ENCODE measurements at regions not wholly inside any gene's neighbourhood (a gene's known extent, or its start where the extent isn't known, plus 50 kb on each side); places are given as distances from the start of the nearest gene placed in this dataset.

- TF ChIP-seq YY1 (IDR thresholded peaks at IDR 0.05; ENCODE audit: borderline replicate concordance in 1 of 3, control insufficient read depth in 1 of 3, extremely low read depth in 1 of 3, insufficient read depth in 3 of 3, insufficient read length in 1 of 3, insufficient replicate concordance in 2 of 3, low read depth in 1 of 3, low read length in 2 of 3) (no peak), FOS (IDR thresholded peaks at IDR 0.05; ENCODE audit: extremely low read depth, insufficient read length) (no peak), SOX6 (IDR thresholded peaks at IDR 0.05) (no peak), SNAPC5 (CRISPR knock-in tag; IDR thresholded peaks at IDR 0.05) (no peak), RUNX1 (IDR thresholded peaks at IDR 0.05; ENCODE audit: low read depth) (no peak), ZKSCAN1 (IDR thresholded peaks at IDR 0.05; ENCODE audit: low read depth, low read length) (no peak), ZNF561 (CRISPR knock-in tag; conservative IDR thresholded peaks at IDR 0.05) (no peak), CBX3 (IDR thresholded peaks at IDR 0.05; ENCODE audit: borderline replicate concordance in 1 of 2, low read length in 2 of 2) (no peak), NRF1 (conservative IDR thresholded peaks at IDR 0.05 in 1 of 2, IDR thresholded peaks at IDR 0.05 in 1 of 2) (no peak), ZNF584 (CRISPR knock-in tag; IDR thresholded peaks at IDR 0.05; ENCODE audit: low read depth) (no peak), CTCF (IDR thresholded peaks at IDR 0.05 in 2 of 3, conservative IDR thresholded peaks at IDR 0.05 in 1 of 3; ENCODE audit: insufficient read depth in 2 of 3, low read depth in 1 of 3, low read length in 3 of 3) (no peak), CAMTA2 (CRISPR knock-in tag; conservative IDR thresholded peaks at IDR 0.05) (no peak), PHF20 (IDR thresholded peaks at IDR 0.05; ENCODE audit: partially characterized antibody) (no peak)
Measured at GRCh38 chr13:74794582-74794981, 660.4 kb upstream of the KLF12 start.

Data from K562 (cell line).